ENCODE measurements at regions not wholly inside any gene's neighbourhood (a gene's known extent, or its start where the extent isn't known, plus 50 kb on each side); places are given as distances from the start of the nearest gene placed in this dataset.

DNA sequence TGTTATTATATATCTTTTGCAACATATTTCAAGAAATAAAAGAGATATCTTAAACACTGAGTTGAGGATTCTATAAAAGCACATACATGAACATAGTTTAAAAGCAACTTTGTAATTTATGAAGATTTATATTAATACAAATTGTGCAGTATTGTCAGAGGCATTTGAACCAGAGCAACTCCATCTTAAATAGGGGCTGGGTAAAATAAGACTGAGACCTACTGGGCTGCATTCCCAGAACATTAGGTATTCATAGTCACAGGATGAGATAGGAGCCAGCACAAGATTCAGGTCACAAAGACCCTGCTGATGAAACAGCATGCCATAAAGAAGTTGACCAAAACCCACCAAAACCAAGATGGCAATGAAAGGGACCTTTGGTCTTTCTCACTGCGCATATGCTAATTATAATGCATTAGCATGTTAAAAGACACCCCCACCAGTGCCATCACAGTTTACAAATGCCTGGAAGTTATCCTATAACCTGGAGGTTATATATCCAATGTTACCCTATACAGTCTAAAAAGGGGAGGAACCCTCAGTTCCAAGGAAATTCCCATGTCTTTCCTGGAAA lies 320.2 kb downstream of the FAM170A start:
- H3K27me3 Mint-ChIP-seq, result no peaks in the 10 kb centered on the region
- H3K27ac Mint-ChIP-seq, result no peak overlapping the region
- CTCF ChIA-PET, result no interaction called here
- ATAC-seq (ENCODE audit: poor library complexity), result no peak
- H3K4me1 ChIP-seq (ENCODE audit: insufficient read depth, low read length), result no peaks in the 10 kb centered on the region
- peaks cover 5% of the 10 kb centered on the region for H3K9me3 Mint-ChIP-seq
- H3K4me3 Mint-ChIP-seq, result no peak overlapping the region
- TF ChIP-seq, protein P1, sequence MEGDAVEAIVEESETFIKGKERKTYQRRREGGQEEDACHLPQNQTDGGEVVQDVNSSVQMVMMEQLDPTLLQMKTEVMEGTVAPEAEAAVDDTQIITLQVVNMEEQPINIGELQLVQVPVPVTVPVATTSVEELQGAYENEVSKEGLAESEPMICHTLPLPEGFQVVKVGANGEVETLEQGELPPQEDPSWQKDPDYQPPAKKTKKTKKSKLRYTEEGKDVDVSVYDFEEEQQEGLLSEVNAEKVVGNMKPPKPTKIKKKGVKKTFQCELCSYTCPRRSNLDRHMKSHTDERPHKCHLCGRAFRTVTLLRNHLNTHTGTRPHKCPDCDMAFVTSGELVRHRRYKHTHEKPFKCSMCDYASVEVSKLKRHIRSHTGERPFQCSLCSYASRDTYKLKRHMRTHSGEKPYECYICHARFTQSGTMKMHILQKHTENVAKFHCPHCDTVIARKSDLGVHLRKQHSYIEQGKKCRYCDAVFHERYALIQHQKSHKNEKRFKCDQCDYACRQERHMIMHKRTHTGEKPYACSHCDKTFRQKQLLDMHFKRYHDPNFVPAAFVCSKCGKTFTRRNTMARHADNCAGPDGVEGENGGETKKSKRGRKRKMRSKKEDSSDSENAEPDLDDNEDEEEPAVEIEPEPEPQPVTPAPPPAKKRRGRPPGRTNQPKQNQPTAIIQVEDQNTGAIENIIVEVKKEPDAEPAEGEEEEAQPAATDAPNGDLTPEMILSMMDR (IDR thresholded peaks at IDR 0.05), result no peak
- H3K27me3 ChIP-seq (ENCODE audit: control insufficient read depth in 1 of 2, insufficient read depth in 2 of 2, low read length in 2 of 2), result no peaks in the 10 kb centered on the region
- H3K27ac ChIP-seq (ENCODE audit: low read depth in 1 of 2, low read length in 2 of 2), result no peak overlapping the region
- no peaks in the 10 kb centered on the region for H3K36me3 ChIP-seq (ENCODE audit: insufficient read depth, low read length)
- DNase-seq, result no peak
- no peaks in the 10 kb centered on the region for H3K4me1 Mint-ChIP-seq (ENCODE audit: low read depth)
- intact Hi-C loops (cut with DNase I, micrococcal nuclease), result no loop called here
- H3K36me3 Mint-ChIP-seq (ENCODE audit: low read depth), result no peaks in the 10 kb centered on the region
- POLR2A ChIA-PET, result no interaction called here
- no peak overlapping the region for H3K4me3 ChIP-seq (ENCODE audit: low read length)
- no peaks in the 10 kb centered on the region for H3K9me3 ChIP-seq (ENCODE audit: control insufficient read depth in 1 of 2, insufficient read depth in 1 of 2, low read length in 2 of 2)

- no peak overlapping the region for H3K4me3 ChIP-seq (ENCODE audit: low read length)
- ATAC-seq (ENCODE audit: poor library complexity) (no peak), DNase-seq (no peak)
- no peaks in the 10 kb centered on the region for H3K4me1 ChIP-seq (ENCODE audit: insufficient read depth, low read length)
- H3K9me3 ChIP-seq (ENCODE audit: control insufficient read depth in 1 of 2, insufficient read depth in 1 of 2, low read length in 2 of 2), result no peaks in the 10 kb centered on the region
- TF ChIP-seq, protein P1 (IDR thresholded peaks at IDR 0.05), result no peak
- H3K27me3 ChIP-seq (ENCODE audit: control insufficient read depth in 1 of 2, insufficient read depth in 2 of 2, low read length in 2 of 2), result no peaks in the 10 kb centered on the region
- no peaks in the 10 kb centered on the region for H3K36me3 ChIP-seq (ENCODE audit: insufficient read depth, low read length)
- no peak overlapping the region for H3K27ac ChIP-seq (ENCODE audit: low read depth in 1 of 2, low read length in 2 of 2)
- Mint-ChIP-seq H3K27ac (no peak overlapping the region), H3K36me3 (ENCODE audit: low read depth) (no peaks in the 10 kb centered on the region), H3K4me1 (ENCODE audit: low read depth) (no peaks in the 10 kb centered on the region), H3K27me3 (no peaks in the 10 kb centered on the region), H3K9me3 (peaks cover 11% of the 10 kb centered on the region), H3K4me3 (no peak overlapping the region)
- ChIA-PET CTCF (no interaction called here), POLR2A (no interaction called here)
- intact Hi-C loops (cut with DNase I, micrococcal nuclease), result no loop called here
Measured at GRCh38 chr5:119951330-119951934, 322.1 kb downstream of the FAM170A start.

GRCh38 chr5:119953474-119953873 lies 324.1 kb downstream of the FAM170A start:
- no peaks in the 10 kb centered on the region for H3K36me3 Mint-ChIP-seq (ENCODE audit: low read depth)
- no peaks in the 10 kb centered on the region for H3K36me3 ChIP-seq (ENCODE audit: insufficient read depth, low read length)
- ChIA-PET CTCF (no interaction called here), POLR2A (no interaction called here)
- ATAC-seq (ENCODE audit: poor library complexity) (no peak), DNase-seq (no peak)
- no peaks in the 10 kb centered on the region for H3K27me3 ChIP-seq (ENCODE audit: control insufficient read depth in 1 of 2, insufficient read depth in 2 of 2, low read length in 2 of 2)
- no peak overlapping the region for H3K4me3 Mint-ChIP-seq
- no peaks in the 10 kb centered on the region for H3K4me1 Mint-ChIP-seq (ENCODE audit: low read depth)
- TF ChIP-seq, protein P1 (IDR thresholded peaks at IDR 0.05), result no peak
- H3K9me3 Mint-ChIP-seq, result peaks cover 8% of the 10 kb centered on the region
- H3K27me3 Mint-ChIP-seq, result no peaks in the 10 kb centered on the region
- no peak overlapping the region for H3K27ac ChIP-seq (ENCODE audit: low read depth in 1 of 2, low read length in 2 of 2)
- peaks cover 0 to 5% of the 10 kb centered on the region in 2 experiments for H3K9me3 ChIP-seq (ENCODE audit: control insufficient read depth in 1 of 2, insufficient read depth in 1 of 2, low read length in 2 of 2)
- no peak overlapping the region for H3K4me3 ChIP-seq (ENCODE audit: low read length)
- H3K4me1 ChIP-seq (ENCODE audit: insufficient read depth, low read length), result no peaks in the 10 kb centered on the region
- no peak overlapping the region for H3K27ac Mint-ChIP-seq
- intact Hi-C loops (cut with DNase I, micrococcal nuclease), result no loop called here

All from CD4-positive, alpha-beta T cell (primary cell).